D721Med (cell line): ENCODE measurements at regions not wholly inside any gene's neighbourhood (a gene's known extent, or its start where the extent isn't known, plus 50 kb on each side); places are given as distances from the start of the nearest gene placed in this dataset.

Source experiments
- DNase-seq: peaks from one replicate; pipeline ENCODE4 v3.0.0; 2011; ENCODE audit warnings: low spot score; ENCODE audit not compliant: insufficient read length
- FAIRE-seq: peaks from 2 replicates; lab custom pipeline; 2011; peaks lifted over from hg19 to GRCh38; lab: Jason Lieb, UNC
- TF ChIP-seq, protein P1 (sequence below): IDR thresholded peaks from 2 replicates; pipeline ENCODE4 v1.5.1; 2012; ENCODE audit warnings: mild to moderate bottlenecking, control low read depth; ENCODE audit not compliant: insufficient read depth; ENCODE audit errors: missing control alignments

DNA sequence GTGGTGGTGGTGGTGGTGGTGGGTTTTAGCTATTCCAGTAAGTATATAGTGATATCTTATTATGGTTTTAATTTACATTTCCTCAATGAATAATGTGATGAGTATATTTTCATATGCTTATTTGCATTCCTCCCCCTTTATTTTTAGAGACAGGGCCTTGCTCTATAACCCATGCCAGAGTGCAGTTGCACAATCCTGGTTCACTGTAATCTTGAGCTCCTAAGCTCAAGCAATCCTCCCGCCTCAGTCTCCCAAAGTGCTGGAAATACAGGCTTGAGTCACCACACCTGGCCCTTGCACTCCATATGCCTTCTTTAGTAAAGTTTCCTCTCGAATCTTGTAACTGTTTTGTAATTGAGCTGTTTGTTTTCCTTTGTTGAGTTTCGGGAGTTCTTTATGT, 577.7 kb upstream of the AUTS2 start:
- TF ChIP-seq, protein P1, sequence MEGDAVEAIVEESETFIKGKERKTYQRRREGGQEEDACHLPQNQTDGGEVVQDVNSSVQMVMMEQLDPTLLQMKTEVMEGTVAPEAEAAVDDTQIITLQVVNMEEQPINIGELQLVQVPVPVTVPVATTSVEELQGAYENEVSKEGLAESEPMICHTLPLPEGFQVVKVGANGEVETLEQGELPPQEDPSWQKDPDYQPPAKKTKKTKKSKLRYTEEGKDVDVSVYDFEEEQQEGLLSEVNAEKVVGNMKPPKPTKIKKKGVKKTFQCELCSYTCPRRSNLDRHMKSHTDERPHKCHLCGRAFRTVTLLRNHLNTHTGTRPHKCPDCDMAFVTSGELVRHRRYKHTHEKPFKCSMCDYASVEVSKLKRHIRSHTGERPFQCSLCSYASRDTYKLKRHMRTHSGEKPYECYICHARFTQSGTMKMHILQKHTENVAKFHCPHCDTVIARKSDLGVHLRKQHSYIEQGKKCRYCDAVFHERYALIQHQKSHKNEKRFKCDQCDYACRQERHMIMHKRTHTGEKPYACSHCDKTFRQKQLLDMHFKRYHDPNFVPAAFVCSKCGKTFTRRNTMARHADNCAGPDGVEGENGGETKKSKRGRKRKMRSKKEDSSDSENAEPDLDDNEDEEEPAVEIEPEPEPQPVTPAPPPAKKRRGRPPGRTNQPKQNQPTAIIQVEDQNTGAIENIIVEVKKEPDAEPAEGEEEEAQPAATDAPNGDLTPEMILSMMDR = no peak
- no peak for DNase-seq
- no peak for FAIRE-seq

DNA sequence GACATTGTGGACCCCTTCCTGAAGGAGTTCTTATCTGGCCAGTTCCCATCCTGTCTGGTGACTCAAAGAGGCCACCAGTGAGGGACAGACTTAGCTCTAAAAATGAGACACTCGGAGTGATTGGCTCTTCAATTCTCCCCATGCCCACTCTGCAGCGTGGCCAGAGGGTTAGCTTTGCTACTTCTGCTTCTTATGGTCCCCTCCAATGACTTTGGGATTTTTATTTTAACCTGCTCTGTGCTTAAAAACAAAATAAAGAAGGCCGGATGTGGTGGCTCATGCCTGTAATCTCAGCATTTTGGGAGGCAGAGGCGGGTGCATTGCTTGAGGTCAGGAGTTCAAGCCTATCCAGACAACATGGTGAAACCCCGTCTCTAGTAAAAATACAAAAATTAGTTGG, 573.0 kb upstream of the AUTS2 start:
- TF ChIP-seq, protein P1 = no peak
- FAIRE-seq (no peak), DNase-seq (no peak)

DNA sequence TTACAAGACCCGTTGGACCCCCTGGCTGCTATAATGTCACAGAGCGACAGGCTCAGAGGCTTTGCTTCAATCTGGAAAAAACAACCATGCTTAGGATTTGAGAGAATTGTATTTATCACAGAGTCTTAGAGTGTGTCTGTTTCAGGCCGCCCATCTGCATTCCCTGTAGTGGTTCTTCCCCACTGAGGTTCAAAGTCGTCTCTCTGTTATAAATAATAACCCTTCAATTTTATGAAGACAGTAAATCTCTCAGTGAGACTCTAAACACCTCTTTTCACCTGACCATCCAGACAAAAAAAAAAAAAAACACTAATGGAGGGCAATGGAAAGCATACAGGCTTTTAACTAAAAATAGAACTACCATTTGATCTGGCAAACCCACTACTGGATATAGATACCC, 565.4 kb upstream of the AUTS2 start:
- DNase-seq (no peak), FAIRE-seq (no peak)
- TF ChIP-seq, protein P1 = no peak

DNA sequence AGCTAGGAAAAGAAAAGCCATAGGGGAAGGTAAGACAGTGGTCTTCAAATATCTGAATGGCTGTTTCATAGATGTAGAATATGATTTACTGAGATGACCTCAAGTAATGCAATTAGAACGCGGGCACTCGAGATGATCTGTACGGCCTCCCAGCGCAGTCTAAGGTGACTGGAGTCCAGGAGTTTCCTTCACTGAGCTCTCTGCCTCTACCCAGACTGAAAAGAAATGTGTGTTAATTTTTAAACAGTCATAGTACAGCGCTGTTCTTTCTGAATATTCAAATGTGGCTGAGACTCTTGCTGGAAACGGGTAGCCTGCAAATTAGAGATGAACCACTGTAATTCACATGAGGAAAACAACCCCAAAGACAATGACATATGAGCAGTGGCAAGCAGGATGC, 562.4 kb upstream of the AUTS2 start:
- FAIRE-seq (no peak), DNase-seq (no peak)
- TF ChIP-seq, protein P1 = no peak

DNA sequence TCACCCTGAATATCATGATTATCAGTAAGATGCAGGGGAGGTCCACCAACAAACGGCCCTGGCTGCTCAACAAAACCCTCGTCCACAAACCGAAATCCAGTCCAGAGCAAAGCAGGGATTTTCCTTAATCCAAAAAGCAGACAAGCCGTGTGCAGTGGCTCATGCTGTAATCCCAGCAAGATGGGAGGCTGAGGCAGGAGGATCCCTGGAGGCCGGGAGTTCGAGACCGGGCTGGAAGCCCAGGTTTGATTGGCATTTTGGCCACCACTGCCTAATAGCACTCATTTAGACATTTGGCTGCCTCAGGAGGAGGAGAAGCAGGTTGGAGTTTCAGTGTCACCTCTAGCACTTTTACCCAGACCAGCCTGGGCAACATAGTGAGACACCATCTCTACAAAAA, 562.0 kb upstream of the AUTS2 start:
- FAIRE-seq (no peak), DNase-seq (no peak)
- TF ChIP-seq, protein P1 = no peak

DNA sequence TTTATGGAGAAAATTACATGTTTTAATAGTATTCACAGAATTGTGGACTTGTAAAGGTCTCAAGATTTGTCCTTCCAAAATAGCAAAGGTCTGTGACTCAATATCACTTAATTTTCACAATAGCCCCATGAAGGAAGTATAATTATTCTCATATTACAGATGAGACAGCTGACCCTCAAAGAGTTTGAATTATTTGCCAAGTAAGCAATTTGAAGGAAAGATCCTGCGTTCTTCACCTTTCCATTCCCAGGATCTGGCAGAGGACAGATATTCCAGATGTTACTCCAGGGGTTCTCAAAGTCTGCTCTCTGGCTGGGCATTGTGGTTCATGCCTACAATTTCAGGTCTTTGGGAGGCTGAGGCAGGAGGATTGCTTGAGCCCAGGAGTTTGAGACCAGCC, 559.4 kb upstream of the AUTS2 start:
- DNase-seq = no peak
- TF ChIP-seq, protein P1 = no peak
- FAIRE-seq = no peak

DNA sequence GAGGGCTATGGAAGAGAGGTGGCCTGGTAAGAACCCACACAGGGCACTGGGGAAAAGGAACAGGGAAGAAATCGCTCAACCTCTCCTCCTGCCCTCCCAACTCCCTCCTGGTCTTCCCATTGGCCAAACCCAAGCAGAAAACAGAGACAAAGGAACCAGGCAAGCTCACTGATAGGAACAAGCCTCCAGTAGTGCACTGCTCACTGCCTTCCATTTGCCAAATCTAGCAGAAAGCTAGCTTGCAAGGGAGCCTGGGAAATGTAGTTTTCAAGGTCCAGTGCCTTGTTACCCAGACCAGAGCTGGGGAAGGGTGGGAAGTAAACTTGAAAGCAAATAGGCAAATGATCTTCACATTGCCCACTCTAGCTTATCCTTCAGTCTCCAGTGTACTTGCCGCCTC, 556.1 kb upstream of the AUTS2 start:
- DNase-seq = no peak
- TF ChIP-seq, protein P1 = no peak
- FAIRE-seq = no peak
